ENCODE measurements at regions not wholly inside any gene's neighbourhood (a gene's known extent, or its start where the extent isn't known, plus 50 kb on each side); places are given as distances from the start of the nearest gene placed in this dataset.

- WGBS (ENCODE audit: insufficient coverage), result 92% methylated on average over 2 of the region's 4 CpGs
- Histone ChIP-seq H3K36me3 (ENCODE audit: control insufficient read depth, insufficient read depth, low read length) (no peaks in the 10 kb centered on the region), H3K9me3 (ENCODE audit: control insufficient read depth, insufficient read depth, low read length) (peaks cover under 1% of the 10 kb centered on the region), H3K27me3 (ENCODE audit: control insufficient read depth, insufficient read depth, low read length) (no peaks in the 10 kb centered on the region), H3K27ac (ENCODE audit: low read depth, low read length) (no peak overlapping the region), H3K4me3 (ENCODE audit: low read depth, low read length) (no peak overlapping the region), H3K4me1 (ENCODE audit: control insufficient read depth, insufficient read depth, low read length) (no peaks in the 10 kb centered on the region)
- DNase-seq (ENCODE audit: low read depth in 4 of 6, low spot score in 6 of 6), result no peak
These were observed 96.4 kb downstream of the CYRIA start for GRCh38 chr2:16568998-16569784.

GRCh38 chr2:16566701-16567100 is 98.9 kb downstream of the CYRIA start:
- H3K36me3 ChIP-seq (ENCODE audit: control insufficient read depth, insufficient read depth, low read length), result no peaks in the 10 kb centered on the region
- no peaks in the 10 kb centered on the region for H3K9me3 ChIP-seq (ENCODE audit: control insufficient read depth, insufficient read depth, low read length)
- no peaks in the 10 kb centered on the region for H3K27me3 ChIP-seq (ENCODE audit: control insufficient read depth, insufficient read depth, low read length)
- DNase-seq (ENCODE audit: low read depth in 4 of 6, low spot score in 6 of 6), result no peak
- no peak overlapping the region for H3K27ac ChIP-seq (ENCODE audit: low read depth, low read length)
- 80% methylated on average over 2 of the region's 4 CpGs for WGBS (ENCODE audit: insufficient coverage)
- no peak overlapping the region for H3K4me3 ChIP-seq (ENCODE audit: low read depth, low read length)
- no peaks in the 10 kb centered on the region for H3K4me1 ChIP-seq (ENCODE audit: control insufficient read depth, insufficient read depth, low read length)

- Histone ChIP-seq H3K4me1 (ENCODE audit: control insufficient read depth, insufficient read depth, low read length) (no peaks in the 10 kb centered on the region), H3K27me3 (ENCODE audit: control insufficient read depth, insufficient read depth, low read length) (no peaks in the 10 kb centered on the region)
- no peak for DNase-seq (ENCODE audit: low read depth in 4 of 6, low spot score in 6 of 6)
These were observed 100.2 kb downstream of the CYRIA start for GRCh38 chr2:16565481-16565880.

GRCh38 chr2:16561676-16562075 is 104.0 kb downstream of the CYRIA start:
- H3K4me1 ChIP-seq (ENCODE audit: control insufficient read depth, insufficient read depth, low read length), result no peaks in the 10 kb centered on the region
- no peaks in the 10 kb centered on the region for H3K9me3 ChIP-seq (ENCODE audit: control insufficient read depth, insufficient read depth, low read length)
- H3K27me3 ChIP-seq (ENCODE audit: control insufficient read depth, insufficient read depth, low read length), result no peaks in the 10 kb centered on the region
- H3K36me3 ChIP-seq (ENCODE audit: control insufficient read depth, insufficient read depth, low read length), result peaks cover 3% of the 10 kb centered on the region
- DNase-seq (ENCODE audit: low read depth in 4 of 6, low spot score in 6 of 6), result no peak
- H3K4me3 ChIP-seq (ENCODE audit: low read depth, low read length), result no peak overlapping the region
- WGBS (ENCODE audit: insufficient coverage), result 100% methylated on average over 2 of the region's 3 CpGs
- H3K27ac ChIP-seq (ENCODE audit: low read depth, low read length), result no peak overlapping the region

More at GRCh38 chr2:16565481-16565880, 100.2 kb downstream of the CYRIA start:
- H3K36me3 ChIP-seq (ENCODE audit: control insufficient read depth, insufficient read depth, low read length), result no peaks in the 10 kb centered on the region
- no peak overlapping the region for H3K27ac ChIP-seq (ENCODE audit: low read depth, low read length)
- H3K4me3 ChIP-seq (ENCODE audit: low read depth, low read length), result no peak overlapping the region
- H3K9me3 ChIP-seq (ENCODE audit: control insufficient read depth, insufficient read depth, low read length), result no peaks in the 10 kb centered on the region
- WGBS (ENCODE audit: insufficient coverage), result 98% methylated on average over 6 of the region's 8 CpGs

- H3K36me3 ChIP-seq (ENCODE audit: control insufficient read depth, insufficient read depth, low read length), result peaks cover 6% of the 10 kb centered on the region
- H3K4me3 ChIP-seq (ENCODE audit: low read depth, low read length), result no peak overlapping the region
- no peaks in the 10 kb centered on the region for H3K4me1 ChIP-seq (ENCODE audit: control insufficient read depth, insufficient read depth, low read length)
- no peak overlapping the region for H3K27ac ChIP-seq (ENCODE audit: low read depth, low read length)
- no peaks in the 10 kb centered on the region for H3K27me3 ChIP-seq (ENCODE audit: control insufficient read depth, insufficient read depth, low read length)
- DNase-seq (ENCODE audit: low read depth in 4 of 6, low spot score in 6 of 6), result no peak
- no peaks in the 10 kb centered on the region for H3K9me3 ChIP-seq (ENCODE audit: control insufficient read depth, insufficient read depth, low read length)
- WGBS (ENCODE audit: insufficient coverage), result 53% methylated on average over 4 of the region's 6 CpGs
These were observed 104.4 kb downstream of the CYRIA start for GRCh38 chr2:16561251-16561650.

GRCh38 chr2:16559278-16560067 is 106.2 kb downstream of the CYRIA start:
- 69% methylated on average over 4 of the region's 7 CpGs for WGBS (ENCODE audit: insufficient coverage)
- Histone ChIP-seq H3K36me3 (ENCODE audit: control insufficient read depth, insufficient read depth, low read length) (peaks cover 7% of the 10 kb centered on the region), H3K4me3 (ENCODE audit: low read depth, low read length) (no peak overlapping the region), H3K27ac (ENCODE audit: low read depth, low read length) (no peak overlapping the region), H3K9me3 (ENCODE audit: control insufficient read depth, insufficient read depth, low read length) (no peaks in the 10 kb centered on the region), H3K27me3 (ENCODE audit: control insufficient read depth, insufficient read depth, low read length) (no peaks in the 10 kb centered on the region), H3K4me1 (ENCODE audit: control insufficient read depth, insufficient read depth, low read length) (no peaks in the 10 kb centered on the region)
- peak in 1 of 6 donors; percentile 62 for DNase-seq (ENCODE audit: low read depth in 4 of 6, low spot score in 6 of 6)

- Histone ChIP-seq H3K36me3 (ENCODE audit: control insufficient read depth, insufficient read depth, low read length) (peaks cover 7% of the 10 kb centered on the region), H3K27me3 (ENCODE audit: control insufficient read depth, insufficient read depth, low read length) (no peaks in the 10 kb centered on the region), H3K27ac (ENCODE audit: low read depth, low read length) (no peak overlapping the region), H3K9me3 (ENCODE audit: control insufficient read depth, insufficient read depth, low read length) (no peaks in the 10 kb centered on the region), H3K4me1 (ENCODE audit: control insufficient read depth, insufficient read depth, low read length) (no peaks in the 10 kb centered on the region), H3K4me3 (ENCODE audit: low read depth, low read length) (no peak overlapping the region)
- DNase-seq (ENCODE audit: low read depth in 4 of 6, low spot score in 6 of 6), result no peak
These were observed 111.5 kb downstream of the CYRIA start for GRCh38 chr2:16554060-16554583.

- DNase-seq (ENCODE audit: low read depth in 4 of 6, low spot score in 6 of 6), result peak in 2 of 6 donors; percentile 66 to 77
- H3K4me1 ChIP-seq (ENCODE audit: control insufficient read depth, insufficient read depth, low read length), result no peaks in the 10 kb centered on the region
- peaks cover 7% of the 10 kb centered on the region for H3K36me3 ChIP-seq (ENCODE audit: control insufficient read depth, insufficient read depth, low read length)
- H3K4me3 ChIP-seq (ENCODE audit: low read depth, low read length), result no peak overlapping the region
- H3K9me3 ChIP-seq (ENCODE audit: control insufficient read depth, insufficient read depth, low read length), result no peaks in the 10 kb centered on the region
- H3K27me3 ChIP-seq (ENCODE audit: control insufficient read depth, insufficient read depth, low read length), result no peaks in the 10 kb centered on the region
- no CpG with 5 or more reads among the region's 4 CpGs for WGBS (ENCODE audit: insufficient coverage)
- no peak overlapping the region for H3K27ac ChIP-seq (ENCODE audit: low read depth, low read length)
These were observed 112.4 kb downstream of the CYRIA start for GRCh38 chr2:16553226-16553625.

- no peak for DNase-seq (ENCODE audit: low read depth in 4 of 6, low spot score in 6 of 6)
- H3K27ac ChIP-seq (ENCODE audit: low read depth, low read length), result no peak overlapping the region
- H3K4me1 ChIP-seq (ENCODE audit: control insufficient read depth, insufficient read depth, low read length), result no peaks in the 10 kb centered on the region
- H3K4me3 ChIP-seq (ENCODE audit: low read depth, low read length), result no peak overlapping the region
- peaks cover 7% of the 10 kb centered on the region for H3K36me3 ChIP-seq (ENCODE audit: control insufficient read depth, insufficient read depth, low read length)
- 82% methylated on average over 2 of the region's 4 CpGs for WGBS (ENCODE audit: insufficient coverage)
- H3K27me3 ChIP-seq (ENCODE audit: control insufficient read depth, insufficient read depth, low read length), result no peaks in the 10 kb centered on the region
- no peaks in the 10 kb centered on the region for H3K9me3 ChIP-seq (ENCODE audit: control insufficient read depth, insufficient read depth, low read length)
These were observed 113.4 kb downstream of the CYRIA start for GRCh38 chr2:16552202-16552601.

All from spinal cord (tissue), 9 donors.